Inferior parietal cortex (tissue), 1 donor: ENCODE measurements at regions not wholly inside any gene's neighbourhood (a gene's known extent, or its start where the extent isn't known, plus 50 kb on each side); places are given as distances from the start of the nearest gene placed in this dataset.
"Not testable (repeated sequence)": the region's sequence is repeated elsewhere in the genome, so short reads cannot be mapped to it uniquely, and the experiment has no call there.

Experiments
- DNase-seq: peaks from one replicate; pipeline ENCODE4 v3.0.0-alpha.2; 2016; ENCODE audit errors: extremely low spot score

DNA sequence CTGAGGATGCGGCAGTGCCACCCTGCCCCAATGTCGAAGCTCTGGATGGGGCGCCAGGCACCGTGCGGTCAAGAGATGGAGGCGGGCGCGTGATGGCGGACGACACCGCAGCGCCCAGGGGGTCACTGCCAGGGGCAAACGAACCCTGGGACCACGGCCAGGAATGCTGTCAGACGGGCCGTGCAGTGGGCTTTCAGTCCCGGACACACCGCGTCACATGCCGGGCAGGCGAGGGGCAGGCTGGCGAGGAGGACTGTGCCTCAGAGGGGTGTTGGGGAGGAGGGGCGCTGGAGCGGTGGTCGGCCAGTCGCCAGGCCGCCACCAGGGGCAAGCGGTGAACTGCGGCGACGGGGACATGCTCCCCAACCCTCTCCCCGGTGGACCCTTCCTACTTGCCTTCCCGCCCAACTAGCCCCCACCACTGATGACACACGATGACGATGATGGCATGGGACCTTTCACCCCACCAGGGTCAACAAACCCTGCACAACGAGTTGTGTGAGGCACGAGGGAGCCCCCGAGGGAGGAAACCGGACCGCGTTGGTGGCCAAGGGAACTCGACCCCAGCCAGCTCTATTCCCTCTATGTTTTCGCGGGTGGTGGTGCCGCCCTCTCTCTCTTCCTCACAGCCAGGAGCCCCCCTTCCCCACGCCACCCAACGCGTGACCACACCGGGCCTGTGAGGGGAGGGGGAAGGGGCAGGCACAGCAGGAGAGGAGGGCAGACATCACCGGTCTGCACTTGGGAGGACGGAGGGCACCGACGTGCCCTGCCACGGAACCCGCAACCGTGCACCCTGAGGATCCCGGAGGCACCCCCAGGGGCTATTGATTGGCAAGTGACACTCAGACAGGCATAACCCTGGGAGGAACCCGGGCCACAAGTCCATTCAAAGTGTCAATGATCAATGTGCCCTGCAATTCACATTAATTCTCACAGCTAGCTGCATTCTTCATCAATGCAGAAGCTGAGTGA is 1960.9 kb upstream of the DEFB115 start:
- no peak for DNase-seq

GRCh38 chr20:29297411-29298270 is 1959.8 kb upstream of the DEFB115 start:
- no peak for DNase-seq

DNA sequence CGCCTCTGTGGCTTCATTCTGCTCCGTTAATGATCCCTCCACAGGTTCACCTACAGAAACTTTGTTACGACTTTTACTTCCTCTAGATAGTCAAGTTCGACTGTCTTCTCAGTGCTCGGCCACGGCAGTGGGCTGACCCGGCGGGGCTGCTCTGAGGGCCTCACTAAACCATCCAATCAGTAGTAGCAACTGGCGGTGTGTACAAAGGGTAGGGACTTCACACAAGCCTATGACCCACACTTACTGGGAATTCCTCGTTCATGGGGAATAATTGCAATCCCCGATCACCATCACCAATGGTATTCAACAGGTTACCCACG is 1959.2 kb upstream of the DEFB115 start:
- DNase-seq, result no peak

DNA sequence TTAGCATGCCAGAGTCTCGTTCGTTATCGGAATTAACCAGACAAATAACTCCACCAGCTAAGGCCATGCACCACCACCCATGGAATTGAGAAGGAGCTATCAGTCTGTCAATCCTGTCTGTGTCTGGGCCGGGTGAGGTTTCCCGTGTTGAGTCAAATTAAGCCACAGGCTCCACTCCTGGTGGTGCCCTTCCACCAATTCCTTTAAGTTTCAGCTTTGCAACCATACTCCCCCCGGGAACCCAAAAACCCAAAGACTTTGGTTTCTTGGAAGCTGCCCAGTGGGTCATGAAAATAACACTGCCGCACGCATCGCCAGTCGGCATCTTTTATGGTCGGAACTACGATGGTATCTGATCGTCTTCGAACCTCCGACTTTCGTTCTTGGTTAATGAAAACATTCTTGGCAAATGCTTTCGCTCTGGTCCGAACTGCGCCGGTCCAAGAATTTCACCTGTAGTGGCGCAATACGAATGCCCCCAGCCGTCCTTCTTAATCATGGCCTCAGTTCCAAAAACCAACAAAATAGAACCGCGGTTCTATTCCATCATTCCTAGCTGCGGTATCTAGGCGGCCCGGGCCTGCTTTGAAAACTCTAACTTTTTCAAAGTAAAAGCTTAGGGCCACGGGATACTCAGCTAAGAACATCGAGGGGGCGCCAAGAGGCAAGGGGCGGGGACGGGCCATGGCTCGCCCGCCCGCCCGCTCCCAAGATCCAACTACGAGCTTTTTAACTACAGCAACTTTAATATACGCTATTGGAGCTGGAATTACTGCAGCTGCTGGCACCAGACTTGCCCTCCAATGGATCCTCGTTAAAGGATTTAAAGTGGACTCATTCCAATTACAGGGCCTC is 1958.5 kb upstream of the DEFB115 start:
- no peak for DNase-seq

- no peak for DNase-seq
Measured at GRCh38 chr20:29299811-29300578, 1957.5 kb upstream of the DEFB115 start.

- DNase-seq, result no peak
Measured at GRCh38 chr20:29300579-29301551, 1956.6 kb upstream of the DEFB115 start.

GRCh38 chr20:29301624-29302259 is 1955.7 kb upstream of the DEFB115 start:
- DNase-seq, result no peak

GRCh38 chr20:29302979-29303644 is 1954.4 kb upstream of the DEFB115 start:
- DNase-seq, result no peak

DNA sequence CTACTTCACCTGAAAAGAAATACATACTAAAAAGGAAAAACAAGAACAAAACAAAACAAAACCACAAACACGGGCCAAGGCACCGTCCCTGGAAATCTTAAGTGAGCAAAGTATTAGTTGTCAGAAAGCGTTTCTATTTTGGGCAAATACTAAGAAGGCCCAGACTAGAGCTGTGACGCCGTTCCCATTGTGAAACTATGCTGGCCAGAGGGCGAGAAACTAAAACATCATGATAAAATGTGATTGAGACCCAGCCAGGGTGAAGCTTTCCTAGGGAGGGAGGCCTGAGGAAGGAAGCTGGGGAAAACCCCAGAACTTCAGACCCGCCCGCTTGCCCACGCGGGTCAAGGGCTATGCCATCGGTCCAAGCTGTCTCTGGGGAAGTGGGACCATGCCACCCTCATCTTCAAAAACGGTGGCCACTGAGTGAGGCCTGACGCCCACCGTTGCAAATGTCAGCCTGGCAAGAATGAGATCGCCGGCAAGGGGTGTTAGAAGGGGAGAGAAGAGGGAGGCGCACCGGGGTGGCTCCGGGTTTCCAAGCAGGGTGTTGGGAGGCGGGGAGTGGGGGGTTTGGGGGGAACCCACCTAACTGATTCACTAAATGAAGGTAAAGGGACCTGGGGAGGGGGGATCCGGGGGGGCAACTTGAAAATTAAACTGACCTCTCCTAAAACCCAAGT is 1950.9 kb upstream of the DEFB115 start:
- no peak for DNase-seq

DNA sequence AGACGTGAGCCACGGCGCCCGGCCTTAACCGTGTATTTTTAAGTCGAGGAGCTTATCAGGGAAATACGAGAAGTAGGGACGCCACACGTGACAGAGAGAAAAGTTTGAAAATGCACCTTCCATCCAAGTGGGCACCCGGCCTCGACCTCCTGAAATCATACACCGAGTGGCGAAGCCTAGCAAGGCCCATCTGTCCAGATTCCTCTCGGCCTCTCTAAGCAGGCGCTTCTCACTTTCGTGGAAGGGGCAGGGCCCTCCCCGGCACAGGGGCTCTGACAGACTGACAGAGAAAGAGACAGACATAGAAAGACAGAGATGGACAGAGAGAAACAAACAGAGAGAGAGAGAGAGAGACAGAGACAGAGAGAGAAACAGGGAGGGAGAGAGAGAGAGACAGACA is 1950.0 kb upstream of the DEFB115 start:
- not testable (repeated sequence) for DNase-seq

DNA sequence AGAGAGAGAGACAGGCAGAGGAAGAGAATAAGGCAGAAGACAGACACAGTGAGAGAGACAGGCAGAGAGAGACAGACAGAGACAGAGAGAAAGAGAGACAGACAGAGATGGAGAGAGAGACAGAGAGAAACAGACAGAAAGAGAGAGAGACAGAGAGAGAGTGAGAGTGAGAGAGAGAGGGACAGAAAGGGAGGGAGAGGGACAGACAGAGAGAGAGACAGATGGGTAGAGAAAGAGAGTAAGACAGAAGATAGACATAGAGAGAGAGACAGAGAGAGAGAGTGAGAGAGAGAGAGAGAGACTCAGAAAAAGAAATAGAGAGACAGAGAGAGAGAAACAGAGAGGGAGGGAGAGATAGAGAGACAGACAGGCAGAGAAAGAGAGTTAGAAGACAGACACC is 1948.5 kb upstream of the DEFB115 start:
- DNase-seq, result not testable (repeated sequence)

GRCh38 chr20:29309481-29309880 is 1948.0 kb upstream of the DEFB115 start:
- not testable (repeated sequence) for DNase-seq

- not testable (repeated sequence) for DNase-seq
Measured at GRCh38 chr20:29311046-29311445, 1946.4 kb upstream of the DEFB115 start.

- DNase-seq, result not testable (repeated sequence)
Measured at GRCh38 chr20:29312679-29313078, 1944.8 kb upstream of the DEFB115 start.

DNA sequence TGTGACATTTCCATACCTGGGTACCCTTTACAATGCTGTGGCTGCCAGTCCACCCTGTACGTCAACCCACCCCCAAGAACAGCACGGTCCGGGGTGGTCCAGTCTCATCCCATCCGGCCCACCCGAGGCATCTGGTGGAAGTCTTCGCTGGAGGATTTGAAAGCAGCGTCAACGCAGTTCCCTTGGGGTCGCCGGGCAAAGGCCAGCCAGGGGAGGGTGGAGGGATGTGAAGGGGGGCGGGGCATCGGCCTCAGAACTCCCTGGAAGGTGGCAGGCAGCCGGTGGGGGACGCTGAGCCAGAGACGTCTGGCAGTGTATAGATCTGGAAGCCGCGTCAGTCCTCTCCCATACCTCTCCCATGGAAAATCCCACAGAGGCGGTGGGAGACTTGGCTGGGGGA is 1944.0 kb upstream of the DEFB115 start:
- no peak for DNase-seq

GRCh38 chr20:29314294-29314693 is 1943.2 kb upstream of the DEFB115 start:
- DNase-seq, result no peak

GRCh38 chr20:29318871-29319461 is 1938.5 kb upstream of the DEFB115 start:
- no peak for DNase-seq

- DNase-seq, result no peak
Measured at GRCh38 chr20:29319725-29320124, 1937.7 kb upstream of the DEFB115 start.
